ENCODE measurements at regions not wholly inside any gene's neighbourhood (a gene's known extent, or its start where the extent isn't known, plus 50 kb on each side); places are given as distances from the start of the nearest gene placed in this dataset.
"Not testable (repeated sequence)": the region's sequence is repeated elsewhere in the genome, so short reads cannot be mapped to it uniquely, and the experiment has no call there.

GRCh38 chr4:49287893-49288292, 301.8 kb downstream of the CWH43 start:
- H3K27me3 Mint-ChIP-seq; H3K36me3 Mint-ChIP-seq; CTCF ChIA-PET; H3K4me3 ChIP-seq (ENCODE audit: low read length); H3K27me3 ChIP-seq (ENCODE audit: insufficient read depth, low read length, poor library complexity, severe bottlenecking); H3K9me3 ChIP-seq (ENCODE audit: low read length); H3K4me3 Mint-ChIP-seq; H3K4me1 ChIP-seq (ENCODE audit: insufficient read depth, low read length); H3K27ac Mint-ChIP-seq; H3K36me3 ChIP-seq (ENCODE audit: insufficient read depth, low read length); POLR2A ChIA-PET; H3K27ac ChIP-seq (ENCODE audit: low read depth, low read length); H3K4me1 Mint-ChIP-seq: not testable (repeated sequence)
- DNase-seq = peak in 2 of 5 donors; percentile 12 to 52
- H3K9me3 Mint-ChIP-seq = peaks cover 0 to 14% (median 10%) of the 10 kb centered on the region in 5 donors

GRCh38 chr4:49288796-49289195, 302.7 kb downstream of the CWH43 start:
- H3K9me3 ChIP-seq (ENCODE audit: low read length); H3K27ac Mint-ChIP-seq; H3K27me3 Mint-ChIP-seq; H3K4me1 ChIP-seq (ENCODE audit: insufficient read depth, low read length); CTCF ChIA-PET; H3K27ac ChIP-seq (ENCODE audit: low read depth, low read length); H3K4me1 Mint-ChIP-seq; H3K4me3 ChIP-seq (ENCODE audit: low read length); DNase-seq; H3K36me3 Mint-ChIP-seq; H3K4me3 Mint-ChIP-seq; H3K36me3 ChIP-seq (ENCODE audit: insufficient read depth, low read length); POLR2A ChIA-PET; H3K27me3 ChIP-seq (ENCODE audit: insufficient read depth, low read length, poor library complexity, severe bottlenecking): not testable (repeated sequence)
- peaks cover 0 to 14% (median 10%) of the 10 kb centered on the region in 5 donors for H3K9me3 Mint-ChIP-seq

DNA sequence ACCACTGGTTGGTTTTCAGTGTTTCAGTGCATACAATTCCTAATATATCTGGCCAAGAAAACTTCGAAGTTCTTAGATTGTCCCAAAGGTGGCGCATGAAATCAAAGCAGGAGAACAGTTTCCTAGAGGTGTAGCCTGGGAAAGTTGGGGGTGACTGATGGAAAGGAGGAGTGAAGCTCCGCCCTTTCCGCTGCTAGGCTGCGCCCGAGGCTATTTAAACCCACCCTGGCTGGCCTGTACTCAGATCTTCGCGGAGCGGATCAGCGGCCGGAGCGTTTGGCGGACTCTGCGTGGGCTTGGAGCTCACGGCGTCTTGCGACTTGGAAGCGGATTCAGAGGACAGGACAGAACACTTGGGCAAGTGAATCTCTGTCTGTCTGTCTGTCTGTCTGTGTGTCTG, 328.7 kb downstream of the CWH43 start:
- H3K27ac ChIP-seq (ENCODE audit: low read depth, low read length); H3K36me3 ChIP-seq (ENCODE audit: insufficient read depth, low read length); H3K4me3 Mint-ChIP-seq; H3K27ac Mint-ChIP-seq; CTCF ChIA-PET; H3K4me1 Mint-ChIP-seq; H3K36me3 Mint-ChIP-seq; H3K9me3 ChIP-seq (ENCODE audit: low read length); H3K4me1 ChIP-seq (ENCODE audit: insufficient read depth, low read length); POLR2A ChIA-PET; H3K27me3 ChIP-seq (ENCODE audit: insufficient read depth, low read length, poor library complexity, severe bottlenecking); H3K27me3 Mint-ChIP-seq; H3K4me3 ChIP-seq (ENCODE audit: low read length); DNase-seq: not testable (repeated sequence)
- H3K9me3 Mint-ChIP-seq = peaks cover 4 to 16% (median 6%) of the 10 kb centered on the region in 5 donors

- H3K4me1 Mint-ChIP-seq; H3K4me3 ChIP-seq (ENCODE audit: low read length); H3K9me3 ChIP-seq (ENCODE audit: low read length); DNase-seq; H3K27me3 Mint-ChIP-seq; POLR2A ChIA-PET; H3K36me3 Mint-ChIP-seq; CTCF ChIA-PET; H3K27ac ChIP-seq (ENCODE audit: low read depth, low read length); H3K36me3 ChIP-seq (ENCODE audit: insufficient read depth, low read length); H3K4me1 ChIP-seq (ENCODE audit: insufficient read depth, low read length); H3K27ac Mint-ChIP-seq; H3K4me3 Mint-ChIP-seq; H3K27me3 ChIP-seq (ENCODE audit: insufficient read depth, low read length, poor library complexity, severe bottlenecking): not testable (repeated sequence)
- H3K9me3 Mint-ChIP-seq = peaks cover 11 to 14% (median 12%) of the 10 kb centered on the region in 5 donors
These were observed 334.8 kb downstream of the CWH43 start for GRCh38 chr4:49320725-49321410.

GRCh38 chr4:49321511-49322300, 335.6 kb downstream of the CWH43 start:
- CTCF ChIA-PET; H3K4me1 ChIP-seq (ENCODE audit: insufficient read depth, low read length); H3K4me1 Mint-ChIP-seq; H3K36me3 ChIP-seq (ENCODE audit: insufficient read depth, low read length); H3K36me3 Mint-ChIP-seq; H3K4me3 ChIP-seq (ENCODE audit: low read length); H3K27me3 Mint-ChIP-seq; H3K4me3 Mint-ChIP-seq; H3K27me3 ChIP-seq (ENCODE audit: insufficient read depth, low read length, poor library complexity, severe bottlenecking); DNase-seq; H3K27ac ChIP-seq (ENCODE audit: low read depth, low read length); H3K9me3 ChIP-seq (ENCODE audit: low read length); POLR2A ChIA-PET: not testable (repeated sequence)
- Mint-ChIP-seq H3K9me3 (peaks cover 9 to 14% (median 12%) of the 10 kb centered on the region in 5 donors), H3K27ac (peak overlapping the region in 1 of 8 donors; percentile 16)

GRCh38 chr4:49322610-49323572, 336.8 kb downstream of the CWH43 start:
- H3K36me3 ChIP-seq (ENCODE audit: insufficient read depth, low read length); H3K27ac ChIP-seq (ENCODE audit: low read depth, low read length); H3K27ac Mint-ChIP-seq; H3K36me3 Mint-ChIP-seq; POLR2A ChIA-PET; CTCF ChIA-PET; H3K9me3 ChIP-seq (ENCODE audit: low read length); H3K4me1 ChIP-seq (ENCODE audit: insufficient read depth, low read length); H3K4me1 Mint-ChIP-seq; H3K27me3 ChIP-seq (ENCODE audit: insufficient read depth, low read length, poor library complexity, severe bottlenecking); H3K27me3 Mint-ChIP-seq; H3K4me3 ChIP-seq (ENCODE audit: low read length); H3K4me3 Mint-ChIP-seq; DNase-seq: not testable (repeated sequence)
- peaks cover 9 to 14% (median 12%) of the 10 kb centered on the region in 5 donors for H3K9me3 Mint-ChIP-seq

- H3K27ac Mint-ChIP-seq; H3K9me3 ChIP-seq (ENCODE audit: low read length); H3K4me1 Mint-ChIP-seq; H3K27me3 ChIP-seq (ENCODE audit: insufficient read depth, low read length, poor library complexity, severe bottlenecking); CTCF ChIA-PET; H3K27ac ChIP-seq (ENCODE audit: low read depth, low read length); DNase-seq; POLR2A ChIA-PET; H3K36me3 Mint-ChIP-seq; H3K27me3 Mint-ChIP-seq; H3K4me1 ChIP-seq (ENCODE audit: insufficient read depth, low read length); H3K4me3 ChIP-seq (ENCODE audit: low read length); H3K4me3 Mint-ChIP-seq; H3K36me3 ChIP-seq (ENCODE audit: insufficient read depth, low read length): not testable (repeated sequence)
- H3K9me3 Mint-ChIP-seq = peaks cover 9 to 14% (median 12%) of the 10 kb centered on the region in 5 donors
These were observed 337.5 kb downstream of the CWH43 start for GRCh38 chr4:49323573-49323940.

All from CD8-positive, alpha-beta memory T cell (primary cell).